ENCODE measurements at regions not wholly inside any gene's neighbourhood (a gene's known extent, or its start where the extent isn't known, plus 50 kb on each side); places are given as distances from the start of the nearest gene placed in this dataset.

GRCh38 chr6:98036344-98036923, 753.4 kb upstream of the MMS22L start:
- H3K9me3 ChIP-seq (ENCODE audit: insufficient read depth in 2 of 2, low read depth in 1 of 2, low read length in 1 of 2) = no peaks in the 10 kb centered on the region
- no peak overlapping the region for H4K8ac ChIP-seq (ENCODE audit: extremely low read depth, insufficient read depth, low read length)
- H3K4ac ChIP-seq (replicated peaks; ENCODE audit: insufficient read length, low read depth, low read length) = peak overlapping the region; percentile 39
- no peak overlapping the region for H3K14ac ChIP-seq (ENCODE audit: insufficient read length)
- no peak overlapping the region; the same call in 1 of the 2 replicates for H3K18ac ChIP-seq (ENCODE audit: extremely low read depth, low read length)
- H3K4me2 ChIP-seq (ENCODE audit: insufficient read depth in 1 of 2, low read depth in 2 of 2, low read length in 2 of 2) = peak overlapping the region; percentile 7 to 49
- no peaks in the 10 kb centered on the region for H3K36me3 ChIP-seq (ENCODE audit: control insufficient read depth in 2 of 4, insufficient read depth in 4 of 4, low read length in 3 of 4)
- H3K23me2 ChIP-seq (ENCODE audit: low read depth, low read length) = no peaks in the 10 kb centered on the region
- peak overlapping the region; percentile 36 for H3K27ac ChIP-seq (ENCODE audit: low read depth, low read length)
- H3K23ac ChIP-seq (ENCODE audit: insufficient read length) = no peak overlapping the region
- peak overlapping the region; percentile 49 for H4K91ac ChIP-seq (replicated peaks; ENCODE audit: insufficient read length, low read length)
- FAIRE-seq (peak; percentile 96), DNase-seq (ENCODE audit: low read depth in 1 of 2, low spot score in 2 of 2) (no peak)
- 16% methylated on average over 5 of the region's 5 CpGs; no CpG with 5 or more reads in 1 of the 2 experiments for WGBS, 2 experiments (ENCODE audit: extremely low coverage in 1 of 2, insufficient coverage in 1 of 2, insufficient read length in 1 of 2, insufficient replicate concordance in 2 of 2, low coverage in 1 of 2, low lambda C conversion rate in 2 of 2, missing lambda C conversion rate in 1 of 2)
- H4K20me1 ChIP-seq (replicated peaks in 1 of 2; ENCODE audit: control insufficient read depth in 1 of 2, insufficient read depth in 2 of 2, low read length in 2 of 2) = no peaks in the 10 kb centered on the region
- H3K4me1 ChIP-seq (replicated peaks in 1 of 4; ENCODE audit: control insufficient read depth in 3 of 4, insufficient read depth in 4 of 4, low read length in 3 of 4) = peaks cover 0 to 31% (median 20%) of the 10 kb centered on the region in 4 experiments; a peak in 5 of 7 replicates
- no peaks in the 10 kb centered on the region for H3K79me1 ChIP-seq (ENCODE audit: low read depth, low read length)
- peak overlapping the region; percentile 94 for H4K5ac ChIP-seq (ENCODE audit: insufficient read length, low read depth, low read length)
- POLR2A ChIA-PET (ENCODE audit: partially characterized antibody) = interaction anchor here (0.6 kb wide), 1 partner anchor 1332 kb away, joined by 4 read pairs; no protein-coding TSS in a partner anchor
- H3K4me3 ChIP-seq (ENCODE audit: extremely low read depth in 1 of 4, insufficient read depth in 2 of 4, low read depth in 3 of 4, low read length in 4 of 4) = no peak overlapping the region
- no peak overlapping the region for H2BK20ac ChIP-seq (ENCODE audit: low read length)
- H3K79me2 ChIP-seq (ENCODE audit: control insufficient read depth in 1 of 2, insufficient read depth in 2 of 2, low read length in 2 of 2) = no peaks in the 10 kb centered on the region
- peak overlapping the region; percentile 24 for H2BK120ac ChIP-seq (replicated peaks; ENCODE audit: low read depth, low read length)
- no peak overlapping the region for H3K9ac ChIP-seq (replicated peaks in 1 of 4; ENCODE audit: extremely low read depth in 1 of 4, low read depth in 3 of 4, low read length in 3 of 4)
- peak overlapping the region; percentile 35; the same call in 1 of the 2 replicates for H2BK5ac ChIP-seq (ENCODE audit: low read depth, low read length)
- no peak overlapping the region for H3K56ac ChIP-seq (replicated peaks; ENCODE audit: insufficient read length, low read depth, low read length)
- no peak overlapping the region for H2BK15ac ChIP-seq (ENCODE audit: low read length)
- H2BK12ac ChIP-seq (ENCODE audit: low read depth, low read length) = peak overlapping the region; percentile 11; the same call in 1 of the 2 replicates
- CTCF ChIA-PET (ENCODE audit: partially characterized antibody) = interaction anchor here (0.6 to 2.3 kb wide), 4 partner anchors 16 to 811 kb away, joined by 3 to 6 read pairs (median 4); no protein-coding TSS in a partner anchor
- H2AFZ ChIP-seq (ENCODE audit: low read length) = no peak overlapping the region
- no peaks in the 10 kb centered on the region for H3K27me3 ChIP-seq (replicated peaks in 1 of 4; ENCODE audit: control insufficient read depth in 3 of 4, extremely low read depth in 1 of 4, insufficient read depth in 3 of 4, low read length in 3 of 4)
- H2AK5ac ChIP-seq (ENCODE audit: low read depth, low read length) = 0 out of 2 replicates have a peak overlapping the region, but pooled peaks have one; percentile 43
- TF ChIP-seq CHD2 (IDR thresholded peaks at IDR 0.05; ENCODE audit: low read length) (no peak), NANOG (IDR thresholded peaks at IDR 0.05; ENCODE audit: insufficient read depth, low read depth, low read length, poor library complexity, severe bottlenecking) (no peak), CBX5 (IDR thresholded peaks at IDR 0.05; ENCODE audit: low read depth, low read length) (no peak), EGR1 (IDR thresholded peaks at IDR 0.05; ENCODE audit: borderline replicate concordance, low read depth, low read length) (no peak), SIX5 (IDR thresholded peaks at IDR 0.05; ENCODE audit: low read depth, low read length) (no peak), KDM1A (IDR thresholded peaks at IDR 0.05; ENCODE audit: borderline replicate concordance, low read length) (no peak), YY1 (IDR thresholded peaks at IDR 0.05; ENCODE audit: low read depth, low read length) (no peak), POLR2AphosphoS5 (IDR thresholded peaks at IDR 0.05; ENCODE audit: low read depth, low read length) (no peak), E2F6 (IDR thresholded peaks at IDR 0.05) (no peak), RNF2 (IDR thresholded peaks at IDR 0.05; ENCODE audit: borderline replicate concordance, low read depth, low read length, missing control alignments, poor library complexity, severe bottlenecking) (no peak), SUZ12 (IDR thresholded peaks at IDR 0.05; ENCODE audit: low read length) (no peak), NRF1 (IDR thresholded peaks at IDR 0.05; ENCODE audit: low read depth, low read length) (no peak), JUN (IDR thresholded peaks at IDR 0.05; ENCODE audit: low read depth, low read length) (no peak)
